Eye (tissue), 1 donor: ENCODE measurements at regions not wholly inside any gene's neighbourhood (a gene's known extent, or its start where the extent isn't known, plus 50 kb on each side); places are given as distances from the start of the nearest gene placed in this dataset.
"Not testable (repeated sequence)": the region's sequence is repeated elsewhere in the genome, so short reads cannot be mapped to it uniquely, and the experiment has no call there.

Experiments used
- DNase-seq: peaks from one replicate; pipeline ENCODE4 v3.0.0-alpha.2; 2015

- DNase-seq: not testable (repeated sequence)
These were observed 108.4 kb upstream of the SHISA3 start for GRCh38 chr4:42288876-42289275.

- not testable (repeated sequence) for DNase-seq
These were observed 105.1 kb upstream of the SHISA3 start for GRCh38 chr4:42292192-42292591.

- DNase-seq: no peak
These were observed 103.1 kb upstream of the SHISA3 start for GRCh38 chr4:42293967-42294813.

GRCh38 chr4:42296196-42296595 is 101.1 kb upstream of the SHISA3 start:
- DNase-seq: no peak

GRCh38 chr4:42302348-42302747 is 94.9 kb upstream of the SHISA3 start:
- DNase-seq: peak; percentile 42

GRCh38 chr4:42306221-42307109 is 90.8 kb upstream of the SHISA3 start:
- DNase-seq: no peak

GRCh38 chr4:42308247-42308646 is 89.0 kb upstream of the SHISA3 start:
- DNase-seq: no peak

- peak; percentile 10 for DNase-seq
These were observed 87.7 kb upstream of the SHISA3 start for GRCh38 chr4:42309361-42310260.

GRCh38 chr4:42310358-42310757 is 86.9 kb upstream of the SHISA3 start:
- no peak for DNase-seq

GRCh38 chr4:42310806-42311205 is 86.5 kb upstream of the SHISA3 start:
- DNase-seq: no peak

- DNase-seq: no peak
These were observed 85.7 kb upstream of the SHISA3 start for GRCh38 chr4:42311591-42311990.

- DNase-seq: not testable (repeated sequence)
These were observed 83.9 kb upstream of the SHISA3 start for GRCh38 chr4:42313420-42313819.

GRCh38 chr4:42313872-42314271 is 83.4 kb upstream of the SHISA3 start:
- no peak for DNase-seq

- DNase-seq: no peak
These were observed 82.1 kb upstream of the SHISA3 start for GRCh38 chr4:42315231-42315630.

- no peak for DNase-seq
These were observed 76.4 kb upstream of the SHISA3 start for GRCh38 chr4:42320822-42321388.

GRCh38 chr4:42326040-42326439 is 71.2 kb upstream of the SHISA3 start:
- DNase-seq: no peak

- no peak for DNase-seq
These were observed 70.8 kb upstream of the SHISA3 start for GRCh38 chr4:42326524-42326923.

- no peak for DNase-seq
These were observed 70.0 kb upstream of the SHISA3 start for GRCh38 chr4:42327323-42327722.

GRCh38 chr4:42328978-42329377 is 68.3 kb upstream of the SHISA3 start:
- DNase-seq: no peak

- no peak for DNase-seq
These were observed 67.9 kb upstream of the SHISA3 start for GRCh38 chr4:42329421-42329820.

GRCh38 chr4:42330002-42330592 is 67.2 kb upstream of the SHISA3 start:
- DNase-seq: no peak

GRCh38 chr4:42331040-42331439 is 66.2 kb upstream of the SHISA3 start:
- DNase-seq: no peak
